ENCODE measurements at regions not wholly inside any gene's neighbourhood (a gene's known extent, or its start where the extent isn't known, plus 50 kb on each side); places are given as distances from the start of the nearest gene placed in this dataset.

DNA sequence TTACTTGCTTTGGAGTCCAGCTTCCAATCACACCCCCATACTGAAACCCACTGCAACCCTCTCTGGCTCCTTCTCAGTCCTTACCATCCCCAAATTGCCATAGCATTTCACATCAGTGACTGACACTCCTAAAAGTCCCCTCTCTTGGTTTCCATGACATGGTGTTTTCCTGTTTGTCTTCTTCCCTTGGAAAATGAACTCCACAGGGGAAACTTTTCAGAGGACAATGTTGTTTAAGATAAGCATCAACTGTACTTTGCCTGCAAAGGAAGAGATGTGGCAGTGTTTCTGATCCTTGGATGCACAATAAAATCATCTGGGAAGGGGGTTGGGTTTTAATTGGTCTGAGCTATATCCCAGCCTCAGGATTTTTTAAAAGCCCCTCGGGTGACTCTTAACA is 214.9 kb downstream of the HACE1 start:
- Histone ChIP-seq H3K4me3 (no peak overlapping the region), H3K4me1 (ENCODE audit: control insufficient read depth, insufficient read depth, low read length) (no peaks in the 10 kb centered on the region; the same call in 1 of the 2 replicates), H3K36me3 (ENCODE audit: control insufficient read depth in 2 of 2, insufficient read depth in 2 of 2, low read length in 1 of 2) (no peaks in the 10 kb centered on the region), H3K27me3 (replicated peaks in 1 of 2; ENCODE audit: control insufficient read depth in 2 of 2, insufficient read depth in 2 of 2, low read length in 1 of 2) (no peaks in the 10 kb centered on the region), H3K9ac (ENCODE audit: control insufficient read depth, insufficient read depth, low read length) (no peak overlapping the region), H4K20me1 (ENCODE audit: control insufficient read depth, insufficient read depth) (no peaks in the 10 kb centered on the region), H3K4me2 (ENCODE audit: control insufficient read depth, insufficient read depth) (no peak overlapping the region), H3K27ac (ENCODE audit: control insufficient read depth, insufficient read depth) (no peak overlapping the region), H3K9me3 (replicated peaks; ENCODE audit: control insufficient read depth, insufficient read depth, low read length) (no peaks in the 10 kb centered on the region), H2AFZ (ENCODE audit: control insufficient read depth, low read depth, low read length) (no peak overlapping the region), H3K79me2 (ENCODE audit: control insufficient read depth, insufficient read depth, low read length) (no peaks in the 10 kb centered on the region)
- SMC1A ChIA-PET (ENCODE audit: uncharacterized antibody, unreplicated experiment) = no interaction called here
- no TSS peak for BruUV-seq (replicated peaks)
- POLR2A ChIA-PET = no interaction called here
- WGBS (ENCODE audit: insufficient coverage, insufficient replicate concordance, low lambda C conversion rate, missing lambda C conversion rate) = 93% methylated on average over 1 of the region's 1 CpG
- ATAC-seq (no peak), DNase-seq (ENCODE audit: low read depth, low spot score) (no peak), FAIRE-seq (no peak)
- intact Hi-C loops (cut with micrococcal nuclease; ENCODE audit: unreplicated experiment) = no loop called here
- CTCF ChIA-PET = no interaction called here
- RAD21 ChIA-PET (ENCODE audit: unreplicated experiment) = no interaction called here
- in situ Hi-C loops (cut with MboI) = no loop called here
- TF ChIP-seq PML (IDR thresholded peaks at IDR 0.05; ENCODE audit: low read length) = no peak
- no peak for TF ChIP-seq PAX5 (IDR thresholded peaks at IDR 0.05; ENCODE audit: borderline replicate concordance, low read depth, low read length)
- no peak for TF ChIP-seq TBL1XR1 (IDR thresholded peaks at IDR 0.05; ENCODE audit: low read depth, low read length)
- TF ChIP-seq, protein P1, sequence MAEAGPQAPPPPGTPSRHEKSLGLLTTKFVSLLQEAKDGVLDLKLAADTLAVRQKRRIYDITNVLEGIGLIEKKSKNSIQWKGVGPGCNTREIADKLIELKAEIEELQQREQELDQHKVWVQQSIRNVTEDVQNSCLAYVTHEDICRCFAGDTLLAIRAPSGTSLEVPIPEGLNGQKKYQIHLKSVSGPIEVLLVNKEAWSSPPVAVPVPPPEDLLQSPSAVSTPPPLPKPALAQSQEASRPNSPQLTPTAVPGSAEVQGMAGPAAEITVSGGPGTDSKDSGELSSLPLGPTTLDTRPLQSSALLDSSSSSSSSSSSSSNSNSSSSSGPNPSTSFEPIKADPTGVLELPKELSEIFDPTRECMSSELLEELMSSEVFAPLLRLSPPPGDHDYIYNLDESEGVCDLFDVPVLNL (IDR thresholded peaks at IDR 0.05; ENCODE audit: low read depth, low read length) = no peak
- no peak for TF ChIP-seq ZSCAN29 (IDR thresholded peaks at IDR 0.05)
- no peak for TF ChIP-seq HDGF (IDR thresholded peaks at IDR 0.05)
- TF ChIP-seq BACH1 (IDR thresholded peaks at IDR 0.05; ENCODE audit: borderline replicate concordance) = no peak
- no peak for TF ChIP-seq MTA2 (IDR thresholded peaks at IDR 0.05; ENCODE audit: low read depth)
- no peak for TF ChIP-seq CHD4 (IDR thresholded peaks at IDR 0.05)
- no peak for TF ChIP-seq ZNF274 (IDR thresholded peaks at IDR 0.05; ENCODE audit: insufficient read depth, insufficient read length)
- no peak for TF ChIP-seq CBX5 (IDR thresholded peaks at IDR 0.05; ENCODE audit: low read depth)
- no peak for TF ChIP-seq SMAD1 (IDR thresholded peaks at IDR 0.05; ENCODE audit: low read depth, partially characterized antibody)
- TF ChIP-seq SUPT20H (IDR thresholded peaks at IDR 0.05; ENCODE audit: borderline replicate concordance, control insufficient read depth, low read depth, low read length) = no peak
- no peak for TF ChIP-seq RB1 (IDR thresholded peaks at IDR 0.05; ENCODE audit: borderline replicate concordance)
- no peak for TF ChIP-seq RFX5 (IDR thresholded peaks at IDR 0.05; ENCODE audit: low read depth, low read length)
